ENCODE measurements at regions not wholly inside any gene's neighbourhood (a gene's known extent, or its start where the extent isn't known, plus 50 kb on each side); places are given as distances from the start of the nearest gene placed in this dataset.

GRCh38 chr1:232287676-232288569 is 342.0 kb downstream of the SIPA1L2 start:
- Histone ChIP-seq H3K23me2 (ENCODE audit: low read depth, low read length) (no peaks in the 10 kb centered on the region), H3K36me3 (ENCODE audit: control insufficient read depth in 2 of 4, insufficient read depth in 4 of 4, low read length in 3 of 4) (no peaks in the 10 kb centered on the region), H3K4me3 (ENCODE audit: extremely low read depth in 1 of 4, insufficient read depth in 2 of 4, low read depth in 3 of 4, low read length in 4 of 4) (no peak overlapping the region), H3K79me1 (ENCODE audit: low read depth, low read length) (no peaks in the 10 kb centered on the region), H3K14ac (ENCODE audit: insufficient read length) (no peak overlapping the region), H3K4me2 (ENCODE audit: insufficient read depth in 1 of 2, low read depth in 2 of 2, low read length in 2 of 2) (no peak overlapping the region), H2BK20ac (ENCODE audit: low read length) (no peak overlapping the region), H2BK12ac (ENCODE audit: low read depth, low read length) (no peak overlapping the region), H3K27me3 (replicated peaks in 1 of 4; ENCODE audit: control insufficient read depth in 3 of 4, extremely low read depth in 1 of 4, insufficient read depth in 3 of 4, low read length in 3 of 4) (no peaks in the 10 kb centered on the region), H2AFZ (ENCODE audit: low read length) (no peak overlapping the region), H4K20me1 (replicated peaks in 1 of 2; ENCODE audit: control insufficient read depth in 1 of 2, insufficient read depth in 2 of 2, low read length in 2 of 2) (no peaks in the 10 kb centered on the region), H3K23ac (ENCODE audit: insufficient read length) (no peak overlapping the region), H2BK120ac (replicated peaks; ENCODE audit: low read depth, low read length) (no peak overlapping the region), H4K5ac (ENCODE audit: insufficient read length, low read depth, low read length) (no peak overlapping the region), H3K4ac (replicated peaks; ENCODE audit: insufficient read length, low read depth, low read length) (no peak overlapping the region), H3K27ac (ENCODE audit: low read depth, low read length) (no peak overlapping the region), H4K8ac (ENCODE audit: extremely low read depth, insufficient read depth, low read length) (no peak overlapping the region), H2AK5ac (ENCODE audit: low read depth, low read length) (no peak overlapping the region), H3K79me2 (ENCODE audit: control insufficient read depth in 1 of 2, insufficient read depth in 2 of 2, low read length in 2 of 2) (no peaks in the 10 kb centered on the region), H3K4me1 (replicated peaks in 1 of 4; ENCODE audit: control insufficient read depth in 3 of 4, insufficient read depth in 4 of 4, low read length in 3 of 4) (no peaks in the 10 kb centered on the region; a peak in 1 of 7 replicates), H4K91ac (replicated peaks; ENCODE audit: insufficient read length, low read length) (no peak overlapping the region), H3K9ac (replicated peaks in 1 of 4; ENCODE audit: extremely low read depth in 1 of 4, low read depth in 3 of 4, low read length in 3 of 4) (no peak overlapping the region; a peak in 1 of 7 replicates), H2BK15ac (ENCODE audit: low read length) (no peak overlapping the region), H3K18ac (ENCODE audit: extremely low read depth, low read length) (no peak overlapping the region), H2BK5ac (ENCODE audit: low read depth, low read length) (no peak overlapping the region), H3K9me3 (ENCODE audit: insufficient read depth in 2 of 2, low read depth in 1 of 2, low read length in 1 of 2) (no peaks in the 10 kb centered on the region), H3K56ac (replicated peaks; ENCODE audit: insufficient read length, low read depth, low read length) (no peak overlapping the region)
- CTCF ChIA-PET (ENCODE audit: partially characterized antibody): no interaction called here
- no peak for FAIRE-seq
- no peak for DNase-seq (ENCODE audit: low read depth in 1 of 2, low spot score in 2 of 2)
- POLR2A ChIA-PET (ENCODE audit: partially characterized antibody): no interaction called here
- TF ChIP-seq SIX5 (IDR thresholded peaks at IDR 0.05; ENCODE audit: low read depth, low read length) (no peak), EZH2 (IDR thresholded peaks at IDR 0.05; ENCODE audit: low read depth, low read length, severe bottlenecking) (no peak), TCF12 (IDR thresholded peaks at IDR 0.05; ENCODE audit: low read depth, low read length) (no peak), RFX5 (IDR thresholded peaks at IDR 0.05; ENCODE audit: borderline replicate concordance, low read depth, low read length) (no peak), MAX (IDR thresholded peaks at IDR 0.05) (no peak), CBX5 (IDR thresholded peaks at IDR 0.05; ENCODE audit: low read depth, low read length) (no peak), EP300 (IDR thresholded peaks at IDR 0.05; ENCODE audit: borderline replicate concordance in 1 of 2, low read depth in 2 of 2, low read length in 2 of 2) (no peak), PHF8 (conservative IDR thresholded peaks at IDR 0.05; ENCODE audit: low read depth, low read length) (no peak), YY1 (IDR thresholded peaks at IDR 0.05; ENCODE audit: low read depth, low read length) (no peak), SP4 (IDR thresholded peaks at IDR 0.05; ENCODE audit: low read length) (no peak), TBP (IDR thresholded peaks at IDR 0.05; ENCODE audit: low read depth, low read length) (no peak)
- TF ChIP-seq, protein P1, sequence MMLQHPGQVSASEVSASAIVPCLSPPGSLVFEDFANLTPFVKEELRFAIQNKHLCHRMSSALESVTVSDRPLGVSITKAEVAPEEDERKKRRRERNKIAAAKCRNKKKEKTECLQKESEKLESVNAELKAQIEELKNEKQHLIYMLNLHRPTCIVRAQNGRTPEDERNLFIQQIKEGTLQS (IDR thresholded peaks at IDR 0.05; ENCODE audit: insufficient read depth, low read depth, low read length): no peak
- 61% methylated on average over 4 of the region's 8 CpGs; no CpG with 5 or more reads in 1 of the 2 experiments for WGBS, 2 experiments (ENCODE audit: extremely low coverage in 1 of 2, insufficient coverage in 1 of 2, insufficient read length in 1 of 2, insufficient replicate concordance in 2 of 2, low coverage in 1 of 2, low lambda C conversion rate in 2 of 2, missing lambda C conversion rate in 1 of 2)

All from H1 (cell line).